Kidney capillary endothelial cell (primary cell): ENCODE measurements at regions not wholly inside any gene's neighbourhood (a gene's known extent, or its start where the extent isn't known, plus 50 kb on each side); places are given as distances from the start of the nearest gene placed in this dataset.

Experiments
- DNase-seq: peaks from one replicate; pipeline ENCODE4 v3.0.0-alpha.2; 2018; ENCODE audit warnings: low spot score

DNA sequence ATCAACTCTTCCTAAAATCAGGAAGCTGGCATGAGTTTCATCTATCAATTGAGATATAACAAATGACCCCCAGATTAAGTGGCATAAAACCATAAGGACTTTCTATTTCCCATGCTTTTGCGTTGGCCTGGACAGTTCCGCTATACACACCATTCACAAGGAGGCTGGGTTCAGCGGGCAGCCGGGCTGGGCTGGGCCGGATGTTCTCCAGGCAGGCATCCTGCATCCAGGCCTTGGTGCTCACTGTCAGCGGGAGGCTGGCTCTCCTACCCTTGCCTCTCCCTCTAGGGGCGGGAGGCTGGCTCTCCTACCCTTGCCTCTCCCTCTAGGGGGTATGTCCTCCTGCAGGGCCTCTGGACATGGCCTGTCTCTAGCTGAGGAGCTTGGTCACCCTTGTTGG is 266.0 kb upstream of the ARRDC4 start:
- DNase-seq, result no peak

DNA sequence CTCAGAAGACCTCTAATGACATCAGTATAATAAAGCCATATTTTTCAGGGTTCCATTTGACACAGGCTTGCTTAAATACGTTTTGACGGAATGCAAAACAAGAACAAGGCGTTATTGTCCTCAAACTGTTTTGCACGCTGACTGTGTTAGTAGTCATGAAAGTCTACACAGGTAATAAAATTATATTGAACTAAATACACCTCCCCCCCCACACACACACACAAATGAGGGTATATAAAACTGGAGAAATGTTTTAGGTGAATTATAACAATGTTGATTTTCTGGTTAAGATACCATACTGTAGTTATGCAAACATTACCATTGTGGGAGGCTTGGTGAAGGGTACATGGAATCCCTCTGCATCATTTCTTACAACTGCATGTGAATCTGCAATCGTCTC is 257.1 kb upstream of the ARRDC4 start:
- DNase-seq, result no peak

DNA sequence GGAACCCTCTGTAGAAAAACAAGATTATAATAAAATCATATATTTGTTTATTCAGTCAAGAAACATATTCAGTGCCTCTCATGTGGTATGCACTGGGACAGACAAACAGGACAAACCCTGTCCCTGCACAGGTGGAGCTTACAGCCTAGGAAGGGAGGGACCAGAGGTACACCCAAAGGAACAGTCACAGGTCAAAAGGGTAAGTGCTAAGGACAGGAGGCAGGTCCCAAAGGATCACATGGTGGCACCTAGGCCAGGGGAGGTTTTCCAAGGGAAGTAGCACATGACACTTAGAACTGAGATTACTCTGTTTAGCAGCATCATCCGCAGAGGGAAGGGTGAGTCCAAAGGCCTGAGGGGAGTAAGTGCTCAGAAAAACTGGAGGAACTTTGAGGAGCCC is 254.4 kb upstream of the ARRDC4 start:
- DNase-seq, result no peak

DNA sequence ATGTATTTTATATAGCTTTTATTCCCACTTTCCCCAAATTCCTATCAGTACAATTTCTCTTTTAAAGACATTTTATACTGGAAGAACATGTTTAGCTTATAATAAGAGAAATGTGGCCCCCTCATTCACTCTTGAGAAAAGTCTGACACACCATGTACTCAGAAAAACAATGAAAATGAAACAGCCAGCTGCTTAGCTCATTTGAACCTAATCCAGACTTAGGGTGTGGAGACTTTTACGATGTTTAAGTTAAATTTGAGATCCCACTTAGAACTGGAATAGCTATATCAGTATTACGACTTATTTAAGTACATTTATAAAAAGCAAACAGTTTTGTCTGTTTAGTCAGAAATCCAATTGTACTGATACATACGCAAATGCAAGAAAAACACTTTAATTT is 252.3 kb upstream of the ARRDC4 start:
- no peak for DNase-seq

DNA sequence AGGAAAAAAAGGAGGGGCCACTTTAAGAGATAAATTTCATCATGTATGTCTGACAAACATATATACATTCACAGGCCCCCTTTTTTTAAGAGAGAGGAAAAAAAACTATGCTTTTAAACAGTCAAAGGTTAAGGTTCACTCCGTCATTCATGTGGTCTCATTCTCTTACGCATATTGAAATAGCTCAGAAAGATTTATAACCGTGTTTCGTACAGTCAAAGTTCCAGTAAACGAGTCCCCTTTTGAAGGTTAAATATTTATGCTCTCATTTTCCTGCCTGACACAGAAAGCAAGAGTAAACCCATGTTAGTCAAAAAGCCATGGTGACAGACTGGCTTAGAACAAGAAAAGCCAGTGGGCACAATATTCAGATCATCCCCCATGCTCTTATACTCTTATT is 248.0 kb upstream of the ARRDC4 start:
- DNase-seq, result no peak

DNA sequence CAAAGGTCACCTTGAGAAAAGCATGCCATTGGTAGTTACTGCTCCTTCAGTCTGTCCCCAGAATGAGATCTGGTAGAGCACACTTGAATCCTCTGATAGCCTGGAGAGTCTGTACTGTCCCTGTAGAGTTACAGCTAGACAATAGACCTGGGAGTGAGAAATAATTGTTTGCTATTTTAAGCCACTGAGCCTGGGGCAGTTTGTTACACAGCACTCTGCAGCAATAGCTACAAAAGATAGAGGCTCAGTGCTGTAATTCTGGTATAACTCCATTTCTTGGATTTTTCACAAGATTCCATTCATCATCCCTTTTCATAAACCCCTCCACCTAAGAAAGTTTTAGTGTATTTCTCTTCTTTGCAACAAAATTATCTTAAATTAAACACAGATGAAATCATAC is 242.7 kb upstream of the ARRDC4 start:
- DNase-seq, result no peak

DNA sequence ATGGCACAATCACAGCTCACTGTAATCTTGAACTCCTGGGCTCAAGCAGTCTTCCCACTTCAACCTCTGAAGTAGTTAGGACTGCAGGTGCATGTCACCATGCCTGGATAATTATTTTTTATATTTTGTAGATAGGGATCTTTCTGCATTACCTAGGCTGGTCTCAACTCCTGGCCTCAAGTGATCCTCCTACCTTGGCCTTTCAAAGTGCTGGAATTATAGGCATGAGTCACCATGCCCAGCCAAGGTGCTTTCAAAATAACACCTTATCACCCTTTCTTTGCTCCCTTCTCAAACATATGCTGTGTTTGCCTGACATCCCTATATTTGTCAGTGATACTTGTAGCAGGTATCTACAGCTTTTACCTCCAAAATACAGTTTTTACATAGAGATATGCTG is 242.0 kb upstream of the ARRDC4 start:
- no peak for DNase-seq

DNA sequence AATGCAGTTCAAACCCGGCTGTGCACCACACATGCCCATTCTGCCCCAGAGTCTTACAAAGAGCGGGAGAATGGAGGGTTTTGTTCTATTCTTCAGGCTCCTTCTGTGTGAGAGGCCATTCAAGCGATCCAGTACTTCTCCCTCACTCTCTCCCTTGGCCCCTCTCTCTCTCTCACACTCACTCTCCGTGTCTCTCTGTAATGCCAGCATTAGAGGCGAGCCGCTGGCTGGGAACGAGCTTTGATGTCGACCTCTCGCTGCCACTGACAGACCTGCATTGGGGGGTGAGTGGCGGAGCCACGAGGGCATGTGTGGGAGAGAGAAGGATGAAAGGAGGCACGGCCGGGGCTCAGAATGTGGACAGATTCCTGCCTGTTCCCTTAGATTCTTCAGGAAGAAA is 231.7 kb upstream of the ARRDC4 start:
- DNase-seq, result no peak

DNA sequence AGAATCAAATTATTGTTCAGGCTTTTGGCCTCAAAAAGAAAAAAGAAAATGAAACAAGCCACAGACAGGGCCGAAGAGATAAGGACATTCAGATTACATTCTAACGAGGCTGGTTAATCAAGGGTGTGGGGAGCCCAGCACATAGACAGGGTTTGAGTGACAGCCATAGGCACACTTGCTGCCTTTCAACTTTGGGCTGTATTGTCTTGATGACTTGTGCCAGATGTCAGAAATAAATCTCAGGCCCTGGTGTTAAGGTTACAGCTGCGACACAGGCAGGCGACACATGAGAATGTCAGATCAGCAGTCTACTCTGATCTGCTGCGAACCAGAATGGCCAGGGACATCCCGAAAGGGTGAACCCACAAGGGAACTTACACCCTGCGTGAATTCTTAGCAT is 231.2 kb upstream of the ARRDC4 start:
- DNase-seq, result no peak

DNA sequence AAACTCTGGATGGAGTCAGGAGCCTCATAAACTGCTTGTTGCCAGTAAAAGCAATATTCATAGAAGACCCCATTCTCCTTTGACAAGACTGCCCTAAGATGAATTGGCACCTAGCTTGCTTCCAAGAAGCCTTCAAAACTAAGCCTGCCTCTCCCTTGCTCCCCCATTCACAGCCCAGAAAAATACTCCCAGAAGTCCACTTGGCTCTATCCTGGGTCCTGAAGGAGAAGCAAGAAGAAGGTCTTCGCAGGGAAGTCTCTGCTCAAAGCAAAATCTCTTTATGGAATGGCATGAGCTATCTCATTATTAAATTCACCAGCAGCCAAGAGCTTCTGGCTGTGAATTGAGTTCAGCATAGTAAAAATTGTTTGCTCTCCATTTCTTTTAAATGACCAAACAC is 230.2 kb upstream of the ARRDC4 start:
- no peak for DNase-seq

DNA sequence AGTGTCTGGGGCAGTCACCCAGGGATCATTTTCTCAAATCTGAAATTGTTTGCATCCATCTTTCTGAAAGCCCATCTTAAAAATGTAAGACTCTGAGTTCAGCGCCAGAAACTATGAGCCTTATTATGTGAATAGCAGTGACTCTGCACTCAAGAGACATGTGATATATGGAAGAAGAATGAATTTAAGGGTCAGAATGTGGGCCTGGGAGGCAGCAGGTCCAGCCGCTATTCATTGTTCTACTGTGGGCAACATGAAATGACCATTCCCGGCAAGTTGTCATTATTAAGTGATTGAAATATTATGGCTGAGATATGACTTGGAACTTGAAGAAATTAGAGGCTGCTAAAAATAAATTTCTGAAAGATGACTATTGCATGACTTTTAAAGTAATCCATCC is 228.6 kb upstream of the ARRDC4 start:
- DNase-seq, result no peak

DNA sequence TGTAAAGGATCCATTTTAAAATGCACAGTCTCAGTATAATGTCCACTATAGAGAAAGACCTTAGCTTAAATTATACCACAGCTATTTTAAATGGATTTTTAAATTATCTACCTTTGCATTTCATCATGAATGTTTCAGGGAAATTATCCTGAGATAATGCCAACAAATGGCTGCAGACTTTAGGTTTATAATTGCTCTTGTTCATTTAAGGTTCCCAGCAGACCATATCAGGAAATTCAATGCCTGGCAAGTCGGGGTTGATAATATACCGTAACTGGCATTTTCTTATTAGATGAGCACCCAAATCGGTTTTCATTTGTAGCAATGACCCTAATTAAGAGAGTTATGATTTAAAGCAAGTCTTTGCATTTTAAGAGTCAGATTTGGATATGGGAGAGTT is 227.1 kb upstream of the ARRDC4 start:
- DNase-seq, result no peak

DNA sequence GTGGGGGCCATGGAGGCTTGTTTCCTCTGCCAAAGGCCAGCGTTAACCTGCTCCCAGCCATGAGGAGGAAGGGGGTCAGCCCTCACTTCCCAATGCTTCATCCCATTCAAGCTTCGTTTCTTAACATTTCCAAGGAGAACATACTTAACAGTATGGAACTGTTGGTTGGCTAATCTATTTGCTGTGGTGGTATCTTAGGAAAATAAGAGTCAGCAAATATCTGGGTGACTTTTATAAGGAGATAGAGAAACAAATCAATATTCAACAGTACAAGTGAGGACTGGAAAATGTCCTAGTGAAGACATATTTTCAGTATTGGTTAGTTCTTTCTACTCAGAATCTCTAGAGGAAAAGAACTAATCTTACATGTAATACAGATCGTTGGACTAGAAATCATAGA is 223.8 kb upstream of the ARRDC4 start:
- DNase-seq, result no peak

DNA sequence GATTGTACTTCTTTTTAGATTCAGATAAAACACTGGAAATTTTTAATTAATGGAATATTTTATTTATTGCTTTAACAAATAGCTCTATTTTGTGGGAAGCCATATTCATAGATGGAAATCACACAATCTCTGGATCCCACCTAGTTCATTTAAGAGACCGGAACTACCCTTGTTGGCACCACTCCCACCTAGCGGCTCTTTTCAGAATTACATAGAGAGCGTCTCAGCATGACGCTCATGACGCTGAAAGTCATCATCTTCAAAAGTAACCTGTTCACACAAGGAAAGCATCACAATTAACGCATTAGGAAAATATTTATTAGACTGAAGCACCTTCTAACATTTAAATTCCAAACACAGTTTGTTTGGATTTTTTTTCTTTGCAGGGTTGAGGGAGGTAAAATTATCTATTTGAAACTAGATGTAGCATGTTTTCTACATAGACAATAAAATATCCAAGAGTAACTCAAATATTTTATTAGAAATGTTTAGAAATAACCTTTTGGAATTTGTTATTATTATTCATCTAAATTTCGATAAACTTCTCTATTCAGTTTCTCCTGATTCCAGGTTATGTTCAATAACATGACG is 214.9 kb upstream of the ARRDC4 start:
- peak; percentile 22 for DNase-seq

DNA sequence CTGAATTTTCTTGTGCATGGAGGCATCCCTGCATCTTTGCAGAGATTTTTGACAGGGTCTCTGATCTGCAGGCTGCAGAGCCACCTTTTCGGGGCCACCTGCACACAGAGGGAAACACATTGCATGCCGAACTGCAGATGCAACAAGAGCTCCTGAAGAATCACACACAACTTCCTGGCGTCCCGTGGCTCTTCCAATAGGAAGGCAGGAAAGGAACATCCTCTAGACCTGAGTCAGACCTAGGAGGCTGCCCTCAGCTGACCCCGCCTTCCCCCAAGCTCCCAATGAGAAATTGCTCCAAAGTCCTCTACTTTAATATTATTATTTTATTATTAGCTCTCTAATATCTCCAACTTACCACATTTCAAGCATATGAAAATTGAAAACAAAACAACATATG is 213.2 kb upstream of the ARRDC4 start:
- DNase-seq, result peak; percentile 40

DNA sequence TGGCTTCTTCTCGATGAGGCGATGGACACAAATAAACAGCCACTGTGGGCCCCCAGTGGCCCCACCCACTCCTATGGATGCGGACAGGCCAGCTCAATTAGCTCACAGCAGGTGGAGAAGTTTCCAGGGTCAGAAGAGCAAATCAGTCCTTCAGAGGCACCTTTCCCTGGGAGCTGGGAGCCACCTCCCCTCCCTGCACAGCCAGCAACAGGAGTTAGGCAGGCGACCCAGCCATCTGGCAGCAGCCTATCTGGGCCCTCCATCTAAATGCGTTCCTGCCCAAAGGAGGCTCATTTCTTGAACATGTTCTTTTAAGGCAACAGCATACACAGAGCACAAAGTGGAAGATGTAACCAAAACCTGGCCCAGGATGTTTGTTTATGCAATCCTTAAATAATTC is 211.9 kb upstream of the ARRDC4 start:
- no peak for DNase-seq

DNA sequence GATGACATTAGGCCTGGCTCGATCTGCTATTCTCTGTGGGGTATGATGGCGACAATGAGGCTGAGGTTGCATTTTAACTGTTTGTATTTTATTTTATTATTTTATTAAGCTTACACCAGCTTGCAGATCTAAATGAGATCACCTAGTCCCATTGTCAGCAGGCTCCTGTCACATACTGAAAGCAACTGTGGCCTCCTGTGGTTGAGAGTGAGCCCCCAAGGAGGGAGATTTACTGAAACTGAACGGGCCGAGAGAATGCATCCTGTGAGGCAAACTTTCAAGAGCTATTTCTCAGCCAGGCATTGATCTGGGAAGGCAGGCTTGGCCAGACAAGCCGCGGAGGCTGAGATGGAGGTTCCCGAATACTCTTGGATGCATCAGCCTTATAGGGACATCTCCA is 210.4 kb upstream of the ARRDC4 start:
- no peak for DNase-seq

DNA sequence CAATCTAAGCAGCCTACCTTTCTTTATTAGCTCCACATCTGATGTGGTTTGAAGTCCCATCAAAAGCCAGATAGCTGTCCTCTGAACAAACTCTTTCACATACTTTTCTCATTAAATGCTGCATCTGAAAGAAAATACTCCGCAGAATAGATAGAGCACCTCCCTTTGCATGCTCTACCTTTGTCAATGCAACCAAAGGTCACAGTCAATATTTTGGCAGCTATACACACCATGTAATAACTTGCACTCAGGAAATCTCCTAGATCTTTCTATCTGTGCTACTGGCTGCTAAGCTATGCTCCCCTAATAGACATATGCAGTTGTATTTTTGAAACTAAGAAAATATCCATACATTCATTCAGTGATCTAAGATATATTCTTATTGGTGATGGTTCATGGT is 204.8 kb upstream of the ARRDC4 start:
- no peak for DNase-seq

DNA sequence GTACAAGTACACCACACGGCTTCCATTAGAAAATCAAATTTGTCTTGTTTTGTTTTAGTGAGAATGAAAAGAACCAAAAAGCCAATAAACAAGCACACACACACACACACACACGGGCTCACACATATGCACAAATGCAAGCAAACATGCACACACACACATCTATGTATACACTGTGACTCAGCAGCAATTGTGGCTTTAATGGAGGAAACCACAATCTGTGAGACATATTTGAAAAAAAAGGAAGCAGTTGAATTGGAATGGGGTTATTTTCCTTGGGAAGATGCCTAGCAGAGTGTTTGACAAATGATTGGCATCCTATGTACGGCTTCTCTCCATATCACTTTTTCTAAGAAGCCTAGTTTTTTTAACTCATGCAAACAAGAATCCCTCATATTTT is 201.1 kb upstream of the ARRDC4 start:
- no peak for DNase-seq

DNA sequence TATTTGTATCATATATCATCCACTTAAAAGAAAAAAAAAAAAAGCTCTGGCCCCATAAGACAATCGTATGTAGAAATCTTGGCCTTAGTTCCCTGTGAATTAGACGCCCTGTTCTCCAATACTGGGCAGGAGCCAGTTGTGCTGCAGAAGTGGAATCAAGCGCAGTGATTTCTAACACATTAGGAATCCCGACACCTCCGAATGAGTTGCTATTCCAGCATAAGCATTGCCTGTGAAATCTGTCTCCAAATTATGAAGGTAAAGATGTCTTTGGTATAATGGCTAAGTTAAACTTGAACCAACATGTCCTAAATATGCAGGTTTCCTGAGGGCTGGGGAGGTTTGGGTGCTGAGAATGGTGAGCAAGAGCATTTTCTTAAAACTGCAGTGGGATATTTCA is 199.4 kb upstream of the ARRDC4 start:
- DNase-seq, result no peak

DNA sequence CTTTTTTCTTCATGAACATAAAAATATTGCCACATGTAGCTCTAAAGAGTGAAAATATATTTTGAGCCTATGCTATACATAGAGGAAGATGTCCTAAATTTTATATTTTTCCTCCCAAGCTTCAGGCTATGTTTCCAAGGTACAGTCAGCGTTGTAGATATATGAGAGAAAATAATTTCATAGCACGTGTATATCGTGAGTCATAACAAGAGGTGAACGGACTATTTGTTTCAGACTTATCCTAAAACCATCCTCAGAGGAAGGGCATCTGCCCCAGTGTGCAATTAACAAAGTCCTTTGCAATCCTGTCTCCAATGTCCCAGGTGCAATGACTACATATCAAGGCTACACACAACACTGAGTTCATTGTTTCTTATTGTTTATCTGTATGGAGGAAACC is 177.3 kb upstream of the ARRDC4 start:
- no peak for DNase-seq

DNA sequence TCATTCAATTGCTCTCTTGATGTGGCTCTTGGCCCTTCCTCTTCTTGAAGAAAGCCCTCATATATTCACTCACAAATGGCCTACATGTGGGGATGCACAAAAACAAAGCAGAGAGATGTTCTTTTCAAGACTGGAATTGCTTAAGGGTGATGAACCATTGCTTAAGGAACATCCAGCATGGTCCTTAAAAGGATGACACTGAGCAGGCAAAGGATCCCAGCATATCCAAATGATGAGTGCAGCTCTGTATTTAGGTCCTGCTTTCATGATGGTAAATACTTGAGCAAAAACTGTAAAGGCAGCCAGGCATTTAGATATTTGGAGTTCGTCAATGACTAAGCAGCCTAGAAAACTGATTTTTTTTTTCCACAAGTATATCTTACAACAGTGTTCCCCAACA is 173.8 kb upstream of the ARRDC4 start:
- no peak for DNase-seq

DNA sequence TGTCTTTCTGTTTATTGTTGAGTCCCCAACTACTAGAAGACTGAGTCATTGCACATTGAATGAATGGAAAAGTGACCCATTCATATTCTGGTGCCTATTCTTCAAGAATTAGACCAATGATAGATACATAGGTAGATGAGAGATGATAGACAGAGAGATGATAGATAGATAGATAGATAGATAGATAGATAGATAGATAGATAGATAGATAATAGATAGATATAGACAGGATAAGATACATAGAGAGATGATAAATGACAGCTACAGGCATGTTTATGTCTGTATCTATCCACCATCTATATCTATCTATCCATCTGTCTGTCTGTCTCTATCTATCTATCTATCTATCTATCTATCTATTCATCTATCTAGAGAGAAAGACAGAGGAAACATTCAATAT is 170.3 kb upstream of the ARRDC4 start:
- DNase-seq, result no peak

DNA sequence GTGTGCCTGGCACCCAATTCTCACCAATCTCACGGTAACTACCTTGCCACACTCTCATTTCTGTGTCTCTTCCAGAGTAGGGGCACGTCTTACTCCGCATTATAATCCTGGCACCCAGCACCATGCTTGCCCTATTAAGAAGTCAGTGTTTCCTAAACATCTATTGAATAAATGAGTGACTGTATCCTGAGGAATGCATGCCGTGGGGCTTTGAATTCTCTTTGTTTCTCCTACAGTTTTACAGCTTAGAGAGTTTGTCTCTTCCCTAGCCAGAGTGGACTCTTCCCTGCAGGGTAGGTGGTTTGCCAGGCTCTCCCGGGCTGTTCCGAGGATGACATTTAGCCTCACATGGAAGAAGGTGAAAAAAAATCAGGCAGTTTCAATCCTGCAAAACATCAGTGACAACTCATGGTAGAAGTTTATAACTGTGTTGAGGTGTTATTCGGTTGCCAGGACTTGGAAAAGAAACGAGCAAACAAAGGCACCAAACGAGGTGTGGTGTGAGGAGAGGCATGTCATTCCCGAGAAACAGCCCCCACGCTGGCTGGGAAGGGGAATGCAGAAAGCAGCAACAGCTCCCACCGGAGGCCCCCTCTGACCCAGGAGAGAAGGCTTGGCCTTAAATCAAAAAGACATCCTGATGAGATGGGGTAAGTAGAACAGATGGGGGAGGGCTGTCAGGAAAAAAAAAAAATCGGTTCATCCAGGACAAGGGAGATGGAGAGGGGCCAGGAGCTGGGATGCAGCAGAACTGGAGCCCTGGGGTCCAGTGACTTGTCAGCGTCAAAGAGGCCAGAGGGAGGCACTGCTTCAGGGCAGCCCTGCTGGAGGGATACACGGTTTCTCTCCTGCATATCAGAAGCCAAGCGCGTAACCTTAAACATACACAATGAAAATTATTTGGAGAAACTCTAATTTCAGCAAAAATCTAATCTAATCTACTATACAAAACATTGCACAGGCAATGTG is 168.4 kb upstream of the ARRDC4 start:
- DNase-seq, result no peak
